ENCODE measurements at regions not wholly inside any gene's neighbourhood (a gene's known extent, or its start where the extent isn't known, plus 50 kb on each side); places are given as distances from the start of the nearest gene placed in this dataset.

DNA sequence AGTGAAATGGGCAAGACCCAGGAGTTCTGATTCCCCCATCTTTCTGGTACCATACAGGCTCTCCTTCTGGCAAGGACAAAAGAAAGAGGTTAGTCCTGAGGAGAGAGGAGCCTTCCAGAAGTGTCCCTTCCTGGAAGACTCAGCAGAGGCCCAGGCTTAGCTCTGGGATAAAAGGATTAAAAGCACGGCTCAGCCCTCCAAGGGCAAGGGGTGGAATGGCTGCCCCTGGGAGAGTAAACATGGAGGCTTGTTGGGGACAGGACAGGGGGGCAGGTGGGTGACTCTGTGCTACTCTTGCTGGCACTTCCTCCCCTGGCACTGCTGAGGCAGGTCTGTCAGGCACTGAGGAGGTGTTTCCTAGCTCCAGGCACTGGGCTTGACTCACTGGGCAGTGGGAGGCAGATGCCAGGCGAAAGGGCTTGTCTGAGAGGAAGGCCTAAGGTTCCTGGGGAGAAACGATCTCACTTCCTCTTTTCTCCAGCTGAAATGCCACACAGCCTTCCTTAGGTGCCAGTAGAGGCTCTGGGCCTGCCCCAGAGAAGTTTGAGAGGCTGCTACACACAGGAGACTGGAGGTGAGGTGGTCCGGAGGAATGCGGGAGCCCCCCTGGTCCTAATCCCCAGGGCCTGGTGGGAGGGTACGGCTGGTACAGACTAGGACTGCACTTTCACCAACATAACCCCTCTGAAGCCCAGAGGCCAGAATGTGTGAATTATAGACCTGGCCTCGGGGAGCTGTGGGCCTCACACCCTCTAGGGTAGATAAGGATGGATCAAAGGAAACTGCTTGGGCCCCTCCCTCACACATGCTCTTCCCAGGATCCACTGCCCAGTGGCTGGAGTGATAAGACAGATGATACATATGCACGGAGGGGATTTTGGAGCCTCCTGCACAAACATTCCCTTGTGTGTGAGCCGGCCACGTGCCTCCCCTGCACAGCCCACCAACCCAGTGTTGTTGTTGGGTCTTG lies 63.2 kb upstream of the PODXL start (continued):
- TF ChIP-seq, protein P1, sequence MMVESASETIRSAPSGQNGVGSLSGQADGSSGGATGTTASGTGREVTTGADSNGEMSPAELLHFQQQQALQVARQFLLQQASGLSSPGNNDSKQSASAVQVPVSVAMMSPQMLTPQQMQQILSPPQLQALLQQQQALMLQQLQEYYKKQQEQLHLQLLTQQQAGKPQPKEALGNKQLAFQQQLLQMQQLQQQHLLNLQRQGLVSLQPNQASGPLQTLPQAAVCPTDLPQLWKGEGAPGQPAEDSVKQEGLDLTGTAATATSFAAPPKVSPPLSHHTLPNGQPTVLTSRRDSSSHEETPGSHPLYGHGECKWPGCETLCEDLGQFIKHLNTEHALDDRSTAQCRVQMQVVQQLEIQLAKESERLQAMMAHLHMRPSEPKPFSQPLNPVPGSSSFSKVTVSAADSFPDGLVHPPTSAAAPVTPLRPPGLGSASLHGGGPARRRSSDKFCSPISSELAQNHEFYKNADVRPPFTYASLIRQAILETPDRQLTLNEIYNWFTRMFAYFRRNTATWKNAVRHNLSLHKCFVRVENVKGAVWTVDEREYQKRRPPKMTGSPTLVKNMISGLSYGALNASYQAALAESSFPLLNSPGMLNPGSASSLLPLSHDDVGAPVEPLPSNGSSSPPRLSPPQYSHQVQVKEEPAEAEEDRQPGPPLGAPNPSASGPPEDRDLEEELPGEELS (CRISPR knock-in tag; IDR thresholded peaks at IDR 0.05; ENCODE audit: borderline replicate concordance): 0 out of 2 replicates have a peak, but pooled peaks have one; percentile 23
- TF ChIP-seq LCOR (CRISPR knock-in tag; IDR thresholded peaks at IDR 0.05) (no peak), ZNF121 (CRISPR knock-in tag; conservative IDR thresholded peaks at IDR 0.05) (no peak), ZNF717 (CRISPR knock-in tag; IDR thresholded peaks at IDR 0.05) (no peak), SAFB2 (IDR thresholded peaks at IDR 0.05; ENCODE audit: borderline replicate concordance, low read depth, low read length, severe bottlenecking) (no peak), ZNF239 (CRISPR knock-in tag; IDR thresholded peaks at IDR 0.05) (no peak), CBX8 (IDR thresholded peaks at IDR 0.05; ENCODE audit: borderline replicate concordance, extremely low read depth, low read depth, low read length, poor library complexity, severe bottlenecking) (no peak), SPI1 (IDR thresholded peaks at IDR 0.05; ENCODE audit: borderline replicate concordance, low read depth, low read length) (peak; percentile 98), PHTF2 (CRISPR knock-in tag; IDR thresholded peaks at IDR 0.05) (no peak), MCM5 (IDR thresholded peaks at IDR 0.05; ENCODE audit: low read depth) (no peak), KLF6 (CRISPR knock-in tag; IDR thresholded peaks at IDR 0.05; ENCODE audit: borderline replicate concordance) (no peak), HDAC1 (IDR thresholded peaks at IDR 0.05) (no peak), ARID2 (IDR thresholded peaks at IDR 0.05) (no peak), POLR2G (IDR thresholded peaks at IDR 0.05; ENCODE audit: low read depth, low read length) (no peak), ZNF175 (CRISPR knock-in tag; IDR thresholded peaks at IDR 0.05; ENCODE audit: low read depth) (no peak), ELF4 (CRISPR knock-in tag; IDR thresholded peaks at IDR 0.05) (no peak), ZKSCAN8 (CRISPR knock-in tag; IDR thresholded peaks at IDR 0.05) (no peak), ZNF507 (tag; conservative IDR thresholded peaks at IDR 0.05) (no peak), LEF1 (IDR thresholded peaks at IDR 0.05) (0 out of 2 replicates have a peak, but pooled peaks have one; percentile 50)
- TF ChIP-seq, protein P2, sequence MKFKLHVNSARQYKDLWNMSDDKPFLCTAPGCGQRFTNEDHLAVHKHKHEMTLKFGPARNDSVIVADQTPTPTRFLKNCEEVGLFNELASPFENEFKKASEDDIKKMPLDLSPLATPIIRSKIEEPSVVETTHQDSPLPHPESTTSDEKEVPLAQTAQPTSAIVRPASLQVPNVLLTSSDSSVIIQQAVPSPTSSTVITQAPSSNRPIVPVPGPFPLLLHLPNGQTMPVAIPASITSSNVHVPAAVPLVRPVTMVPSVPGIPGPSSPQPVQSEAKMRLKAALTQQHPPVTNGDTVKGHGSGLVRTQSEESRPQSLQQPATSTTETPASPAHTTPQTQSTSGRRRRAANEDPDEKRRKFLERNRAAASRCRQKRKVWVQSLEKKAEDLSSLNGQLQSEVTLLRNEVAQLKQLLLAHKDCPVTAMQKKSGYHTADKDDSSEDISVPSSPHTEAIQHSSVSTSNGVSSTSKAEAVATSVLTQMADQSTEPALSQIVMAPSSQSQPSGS (CRISPR knock-in tag; IDR thresholded peaks at IDR 0.05): no peak
- TF ChIP-seq, protein P3, sequence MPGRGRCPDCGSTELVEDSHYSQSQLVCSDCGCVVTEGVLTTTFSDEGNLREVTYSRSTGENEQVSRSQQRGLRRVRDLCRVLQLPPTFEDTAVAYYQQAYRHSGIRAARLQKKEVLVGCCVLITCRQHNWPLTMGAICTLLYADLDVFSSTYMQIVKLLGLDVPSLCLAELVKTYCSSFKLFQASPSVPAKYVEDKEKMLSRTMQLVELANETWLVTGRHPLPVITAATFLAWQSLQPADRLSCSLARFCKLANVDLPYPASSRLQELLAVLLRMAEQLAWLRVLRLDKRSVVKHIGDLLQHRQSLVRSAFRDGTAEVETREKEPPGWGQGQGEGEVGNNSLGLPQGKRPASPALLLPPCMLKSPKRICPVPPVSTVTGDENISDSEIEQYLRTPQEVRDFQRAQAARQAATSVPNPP (IDR thresholded peaks at IDR 0.05; ENCODE audit: borderline replicate concordance, insufficient read depth, insufficient read length): no peak
